BJ (cell line): ENCODE measurements at regions not wholly inside any gene's neighbourhood (a gene's known extent, or its start where the extent isn't known, plus 50 kb on each side); places are given as distances from the start of the nearest gene placed in this dataset.
A peak's percentile ranks its signal among the peaks of the same experiment; 100 is the strongest.

Source experiments
- CTCF ChIA-PET: fragments of 350-600 bp; formaldehyde crosslinking; extraction: SDS; loops from one replicate; lab custom pipeline; 2021; ENCODE audit warnings: antibody characterized with exemption, inconsistent platforms; lab: Yijun Ruan, JAX
- POLR2A ChIA-PET: fragments of 300-600 bp; sonication (Branson Sonifier 250); formaldehyde crosslinking; extraction: SDS; loops from one replicate; lab custom pipeline; 2021; ENCODE audit warnings: antibody characterized with exemption; lab: Charles Lee
- DNase-seq: peaks from one replicate; pipeline ENCODE4 v3.0.0-alpha.2; 2011; ENCODE audit warnings: low read depth
- H3K27me3 ChIP-seq: 2 replicates; pipeline ENCODE4 v1.6.0; 2011; ENCODE audit warnings: low read length; ENCODE audit not compliant: control insufficient read depth, insufficient read depth
- H3K36me3 ChIP-seq: 2 replicates; pipeline ENCODE4 v1.5.1; 2011; ENCODE audit warnings: low read length; ENCODE audit not compliant: control insufficient read depth, insufficient read depth
- H3K4me3 ChIP-seq: 2 replicates; pipeline ENCODE4 v1.5.1; 2011; ENCODE audit warnings: low read depth, mild to moderate bottlenecking, control low read depth, low read length
- TF ChIP-seq, protein P1 (sequence below): IDR thresholded peaks from 2 replicates; pipeline ENCODE4 v1.5.1; 2011; ENCODE audit warnings: low read depth, mild to moderate bottlenecking, control low read depth, inconsistent platforms, low read length, moderate library complexity; ENCODE audit not compliant: insufficient read depth

DNA sequence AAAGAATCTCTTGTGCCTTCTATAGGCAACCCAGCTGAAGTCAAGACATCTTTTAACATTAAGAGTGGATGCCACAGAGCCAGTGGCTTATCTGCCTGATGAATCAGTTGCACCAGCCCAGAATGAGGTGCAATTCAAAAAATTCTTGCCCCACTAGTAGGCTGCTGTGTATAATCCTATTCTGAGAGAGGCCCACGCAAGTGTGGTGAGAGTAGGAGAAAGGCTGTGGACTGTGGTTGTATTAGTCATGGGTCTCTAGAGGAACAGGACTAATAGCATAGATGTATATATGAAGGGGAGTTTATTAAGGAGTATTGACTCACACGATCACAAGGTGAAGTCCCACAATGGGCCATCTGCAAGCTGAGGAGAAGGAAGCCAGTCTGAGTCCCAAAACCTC lies 216.4 kb downstream of the LTN1 start:
- H3K4me3 ChIP-seq = no peak overlapping the region
- TF ChIP-seq, protein P1, sequence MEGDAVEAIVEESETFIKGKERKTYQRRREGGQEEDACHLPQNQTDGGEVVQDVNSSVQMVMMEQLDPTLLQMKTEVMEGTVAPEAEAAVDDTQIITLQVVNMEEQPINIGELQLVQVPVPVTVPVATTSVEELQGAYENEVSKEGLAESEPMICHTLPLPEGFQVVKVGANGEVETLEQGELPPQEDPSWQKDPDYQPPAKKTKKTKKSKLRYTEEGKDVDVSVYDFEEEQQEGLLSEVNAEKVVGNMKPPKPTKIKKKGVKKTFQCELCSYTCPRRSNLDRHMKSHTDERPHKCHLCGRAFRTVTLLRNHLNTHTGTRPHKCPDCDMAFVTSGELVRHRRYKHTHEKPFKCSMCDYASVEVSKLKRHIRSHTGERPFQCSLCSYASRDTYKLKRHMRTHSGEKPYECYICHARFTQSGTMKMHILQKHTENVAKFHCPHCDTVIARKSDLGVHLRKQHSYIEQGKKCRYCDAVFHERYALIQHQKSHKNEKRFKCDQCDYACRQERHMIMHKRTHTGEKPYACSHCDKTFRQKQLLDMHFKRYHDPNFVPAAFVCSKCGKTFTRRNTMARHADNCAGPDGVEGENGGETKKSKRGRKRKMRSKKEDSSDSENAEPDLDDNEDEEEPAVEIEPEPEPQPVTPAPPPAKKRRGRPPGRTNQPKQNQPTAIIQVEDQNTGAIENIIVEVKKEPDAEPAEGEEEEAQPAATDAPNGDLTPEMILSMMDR = no peak
- no peaks in the 10 kb centered on the region for H3K27me3 ChIP-seq
- ChIA-PET CTCF (no interaction called here), POLR2A (no interaction called here)
- no peaks in the 10 kb centered on the region for H3K36me3 ChIP-seq
- no peak for DNase-seq

DNA sequence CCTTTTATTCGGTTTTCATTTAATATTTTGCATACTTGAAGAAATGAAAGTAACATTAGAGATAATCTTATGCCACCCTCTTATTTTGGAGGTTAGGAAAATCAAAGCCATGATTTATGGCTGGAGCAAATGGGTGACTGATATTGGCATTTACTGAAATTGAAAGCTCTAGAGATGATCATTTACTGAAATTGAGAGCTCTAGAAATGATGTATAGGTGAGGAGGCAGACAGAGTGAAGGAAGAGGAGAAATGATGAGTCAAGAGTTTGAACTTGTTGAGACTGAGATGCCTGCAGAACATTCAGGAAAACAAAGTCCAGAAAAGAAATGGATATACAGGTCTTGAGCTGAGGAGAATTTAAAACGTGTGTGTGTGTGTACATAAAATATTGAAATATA lies 217.6 kb downstream of the LTN1 start:
- CTCF ChIA-PET = no interaction called here
- TF ChIP-seq, protein P1 = no peak
- POLR2A ChIA-PET = no interaction called here
- no peaks in the 10 kb centered on the region for H3K36me3 ChIP-seq
- no peaks in the 10 kb centered on the region for H3K27me3 ChIP-seq
- DNase-seq = no peak
- no peak overlapping the region for H3K4me3 ChIP-seq

DNA sequence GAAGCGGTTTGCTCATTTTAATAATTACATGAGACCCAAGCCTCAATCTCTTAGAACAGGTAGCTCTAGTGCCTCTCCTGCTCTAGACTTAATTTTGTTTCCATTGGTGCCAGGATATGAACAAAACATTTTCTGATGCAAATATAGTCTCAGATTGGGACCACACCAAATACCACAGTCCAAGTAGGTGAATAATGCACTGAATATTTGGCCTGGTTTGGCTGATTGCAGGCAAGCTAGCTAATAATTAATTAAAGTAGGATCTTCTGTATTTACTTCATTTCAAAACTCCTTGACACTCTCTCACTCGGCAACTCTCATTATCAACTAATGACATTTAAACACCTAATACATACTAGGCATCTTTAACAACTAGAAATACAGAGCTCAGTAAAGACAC lies 219.6 kb downstream of the LTN1 start:
- POLR2A ChIA-PET = no interaction called here
- no peak overlapping the region for H3K4me3 ChIP-seq
- H3K36me3 ChIP-seq = no peaks in the 10 kb centered on the region
- TF ChIP-seq, protein P1 = no peak
- CTCF ChIA-PET = interaction anchor here (1.3 to 2.0 kb wide), 5 partner anchors 8 to 167 kb away, joined by 3 to 10 read pairs (median 4); no protein-coding TSS in a partner anchor
- no peaks in the 10 kb centered on the region for H3K27me3 ChIP-seq
- no peak for DNase-seq

DNA sequence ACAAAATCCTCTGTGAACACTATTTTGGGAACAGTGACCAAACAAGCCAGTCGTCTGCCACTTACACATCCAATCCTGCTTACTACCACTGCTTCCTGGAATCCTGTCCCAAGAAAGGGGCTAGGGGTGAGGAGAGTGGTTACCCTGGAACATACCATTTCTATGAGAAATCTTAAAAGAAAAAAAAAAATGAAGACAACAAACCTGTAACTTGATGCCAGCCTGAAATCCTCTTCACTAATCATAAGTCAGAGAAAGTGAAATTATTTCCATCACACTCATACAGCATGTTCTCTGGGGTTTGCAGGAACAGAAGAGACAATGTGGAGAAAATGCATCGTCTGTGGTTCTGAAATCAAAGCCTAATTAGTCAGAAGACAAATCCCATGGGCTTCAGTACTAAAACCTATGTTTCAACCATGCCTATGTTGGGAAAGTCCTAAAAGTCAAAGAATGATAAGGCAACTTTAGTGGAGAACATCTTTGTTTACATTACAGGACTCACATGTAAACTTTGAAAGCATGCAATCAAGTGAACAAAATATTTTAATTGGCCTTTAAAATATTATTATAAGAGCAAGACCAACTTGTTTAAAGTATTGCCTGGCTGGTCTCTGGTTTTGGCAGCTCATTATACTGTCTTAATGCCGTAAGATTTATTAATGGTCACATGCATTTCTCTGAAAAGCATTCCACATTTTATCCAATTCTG lies 220.7 kb downstream of the LTN1 start:
- Histone ChIP-seq H3K27me3 (no peaks in the 10 kb centered on the region), H3K4me3 (peak overlapping the region; percentile 3; the same call in 1 of the 2 replicates), H3K36me3 (no peaks in the 10 kb centered on the region)
- TF ChIP-seq, protein P1 = no peak
- peak; percentile 80 for DNase-seq
- POLR2A ChIA-PET = interaction anchor here (0.6 kb wide), 1 partner anchor 335 kb away, joined by 11 read pairs; no protein-coding TSS in a partner anchor
- CTCF ChIA-PET = interaction anchor here (1.3 to 2.4 kb wide), 5 partner anchors 9 to 26 kb away, joined by 3 to 10 read pairs (median 6); no protein-coding TSS in a partner anchor

DNA sequence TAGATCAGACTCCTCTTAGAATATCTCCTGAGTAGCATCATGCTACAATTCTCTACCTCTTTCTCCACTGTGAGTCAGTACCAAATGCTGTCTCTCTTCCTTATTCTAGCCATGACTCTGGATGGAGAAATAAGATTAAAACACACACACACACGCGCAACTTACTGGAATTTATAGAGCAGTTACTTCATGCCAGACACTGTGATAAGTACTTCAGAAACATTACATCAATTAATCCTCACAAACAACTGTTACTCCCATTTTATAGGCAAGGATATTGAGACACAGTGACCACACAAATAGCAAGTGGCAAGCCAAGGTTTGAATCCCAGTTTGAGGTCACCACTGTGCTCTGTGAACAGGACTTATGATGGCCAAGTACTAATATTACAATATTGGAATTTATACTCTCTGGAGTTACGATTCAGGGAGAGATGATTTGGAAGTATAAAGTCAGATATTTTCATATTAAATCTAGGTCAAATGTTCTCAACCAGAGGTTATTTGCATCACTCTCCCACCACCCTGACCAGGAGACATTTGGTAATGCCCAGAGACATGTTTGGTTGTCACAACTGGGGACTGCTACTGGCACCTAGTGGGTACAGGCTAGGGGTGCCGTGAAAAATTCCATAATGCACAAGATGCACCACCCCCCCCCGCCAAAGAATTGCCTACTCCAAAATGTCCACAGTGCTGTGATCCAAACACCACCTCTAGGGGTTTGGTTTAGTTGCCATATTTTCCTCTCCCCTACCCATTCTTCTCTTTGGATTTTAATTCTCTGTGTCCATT lies 221.6 kb downstream of the LTN1 start:
- no peaks in the 10 kb centered on the region for H3K36me3 ChIP-seq
- peak overlapping the region; percentile 3; the same call in 1 of the 2 replicates for H3K4me3 ChIP-seq
- no peaks in the 10 kb centered on the region for H3K27me3 ChIP-seq
- CTCF ChIA-PET = interaction anchor here (2.0 to 2.4 kb wide), 2 partner anchors 10 to 26 kb away, joined by 8 to 10 read pairs; no protein-coding TSS in a partner anchor
- TF ChIP-seq, protein P1 = 0 out of 2 replicates have a peak, but pooled peaks have one; percentile 5
- POLR2A ChIA-PET = interaction anchor here (0.6 kb wide), 1 partner anchor 334 kb away, joined by 11 read pairs; no protein-coding TSS in a partner anchor
- DNase-seq = peak; percentile 74
